Tibial artery (tissue), 4 donors: ENCODE measurements at regions not wholly inside any gene's neighbourhood (a gene's known extent, or its start where the extent isn't known, plus 50 kb on each side); places are given as distances from the start of the nearest gene placed in this dataset.

Experiments used
- DNase-seq, 2 donors: peaks; one replicate each; pipeline ENCODE4 v3.0.0-alpha.2; 2019
- H3K27ac ChIP-seq, 2 donors: fragments of 200-600 bp; sonication (generic) in 1 of 2; 1 replicate in 1 of 2; 2 replicates in 1 of 2; pipeline ENCODE4 v1.5.1; 2018 to 2019; ENCODE audit warnings: mild to moderate bottlenecking in 1 of 2
- H3K27me3 ChIP-seq, 2 donors: fragments of 200-600 bp; sonication (generic) in 1 of 2; one replicate each; pipeline versions ENCODE4 v1.5.1 to v1.6.0; 2016 to 2019
- H3K36me3 ChIP-seq, 3 donors: fragments of 200-600 bp; sonication (generic) in 2 of 3; one replicate each; pipeline ENCODE4 v1.5.1; 2016 to 2019; ENCODE audit warnings: mild to moderate bottlenecking in 2 of 3
- H3K4me1 ChIP-seq, 4 donors: fragments of 200-600 bp; sonication (generic) in 2 of 4; 1 replicate in 3 of 4; 2 replicates in 1 of 4; pipeline ENCODE4 v1.5.1; 2016 to 2019
- H3K4me3 ChIP-seq, 2 donors: fragments of 200-600 bp; sonication (generic) in 1 of 2; 1 replicate in 1 of 2; 2 replicates in 1 of 2; pipeline ENCODE4 v1.5.1; 2018 to 2019; ENCODE audit warnings: mild to moderate bottlenecking in 2 of 2
- H3K9me3 ChIP-seq, 3 donors: fragments of 200-600 bp; sonication (generic) in 1 of 3; one replicate each; pipeline ENCODE4 v1.5.1; 2016 to 2019
- intact Hi-C: fragments of 100-400 bp; cut with DNase I; formaldehyde crosslinking; loops from one replicate; pipeline ENCODE4 v1.15.0; 2023; ENCODE audit warnings: low total_unique reads
- TF ChIP-seq, protein P1 (sequence below), 2 experiments: fragments of 200-600 bp in 1 of 2; fragments of 450-650 bp in 1 of 2; IDR thresholded peaks; one replicate each; pipeline ENCODE4 v1.5.1; 2017 to 2019; ENCODE audit warnings: antibody characterized with exemption in 2 of 2, mild to moderate bottlenecking in 1 of 2, moderate library complexity in 1 of 2

DNA sequence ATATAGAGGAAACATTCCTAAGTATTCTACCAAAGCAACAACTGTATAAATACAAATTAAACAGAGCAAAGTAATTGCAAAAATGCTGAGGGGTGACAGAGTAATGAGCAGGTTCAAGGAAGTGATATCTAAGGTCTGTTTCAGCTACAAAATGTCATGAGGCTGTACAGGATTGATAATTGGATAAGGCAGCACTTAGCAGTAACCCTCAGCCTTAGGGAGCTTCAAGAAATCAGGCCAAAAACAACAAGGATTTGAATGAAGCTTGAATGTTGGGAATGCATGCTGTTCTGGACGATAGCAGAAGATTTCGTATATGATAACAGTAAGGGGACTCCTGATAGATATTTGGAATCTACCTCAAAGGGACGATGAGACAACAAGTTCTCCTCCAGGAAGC is 142.0 kb upstream of the MMADHC start:
- DNase-seq: no peak
- Histone ChIP-seq H3K4me1 (peaks cover 0 to 22% (median 4%) of the 10 kb centered on the region in 4 donors), H3K9me3 (no peaks in the 10 kb centered on the region), H3K4me3 (no peak overlapping the region), H3K27ac (no peak overlapping the region), H3K27me3 (no peaks in the 10 kb centered on the region), H3K36me3 (no peaks in the 10 kb centered on the region)
- intact Hi-C loops: no loop called here
- TF ChIP-seq, protein P1, sequence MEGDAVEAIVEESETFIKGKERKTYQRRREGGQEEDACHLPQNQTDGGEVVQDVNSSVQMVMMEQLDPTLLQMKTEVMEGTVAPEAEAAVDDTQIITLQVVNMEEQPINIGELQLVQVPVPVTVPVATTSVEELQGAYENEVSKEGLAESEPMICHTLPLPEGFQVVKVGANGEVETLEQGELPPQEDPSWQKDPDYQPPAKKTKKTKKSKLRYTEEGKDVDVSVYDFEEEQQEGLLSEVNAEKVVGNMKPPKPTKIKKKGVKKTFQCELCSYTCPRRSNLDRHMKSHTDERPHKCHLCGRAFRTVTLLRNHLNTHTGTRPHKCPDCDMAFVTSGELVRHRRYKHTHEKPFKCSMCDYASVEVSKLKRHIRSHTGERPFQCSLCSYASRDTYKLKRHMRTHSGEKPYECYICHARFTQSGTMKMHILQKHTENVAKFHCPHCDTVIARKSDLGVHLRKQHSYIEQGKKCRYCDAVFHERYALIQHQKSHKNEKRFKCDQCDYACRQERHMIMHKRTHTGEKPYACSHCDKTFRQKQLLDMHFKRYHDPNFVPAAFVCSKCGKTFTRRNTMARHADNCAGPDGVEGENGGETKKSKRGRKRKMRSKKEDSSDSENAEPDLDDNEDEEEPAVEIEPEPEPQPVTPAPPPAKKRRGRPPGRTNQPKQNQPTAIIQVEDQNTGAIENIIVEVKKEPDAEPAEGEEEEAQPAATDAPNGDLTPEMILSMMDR (IDR thresholded peaks at IDR 0.05): no peak

DNA sequence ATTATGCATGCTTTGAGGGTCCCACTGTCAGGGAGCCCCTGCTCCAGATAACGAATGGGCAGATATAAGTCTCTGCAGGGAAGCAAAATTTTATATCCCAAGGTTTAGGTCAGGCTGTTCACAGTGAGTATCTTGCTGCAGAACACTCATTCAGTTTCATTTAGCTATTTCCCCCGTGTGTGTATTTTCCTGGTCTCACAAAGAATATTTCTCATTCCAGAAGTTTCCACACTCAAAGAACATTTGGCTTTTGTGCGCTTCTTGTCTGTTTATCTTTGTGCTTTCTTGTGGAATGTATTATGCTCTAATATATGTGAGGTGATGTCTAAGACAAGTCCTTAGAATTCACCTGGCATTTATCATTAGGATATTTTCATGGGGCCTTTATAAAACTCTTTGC is 140.4 kb upstream of the MMADHC start:
- no peak overlapping the region for H3K27ac ChIP-seq
- no peaks in the 10 kb centered on the region for H3K9me3 ChIP-seq
- DNase-seq: no peak
- H3K4me3 ChIP-seq: no peak overlapping the region
- H3K4me1 ChIP-seq: peaks cover 0 to 13% (median 2%) of the 10 kb centered on the region in 4 donors
- intact Hi-C loops: no loop called here
- TF ChIP-seq, protein P1 (IDR thresholded peaks at IDR 0.05): no peak
- H3K36me3 ChIP-seq: no peaks in the 10 kb centered on the region
- H3K27me3 ChIP-seq: no peaks in the 10 kb centered on the region

DNA sequence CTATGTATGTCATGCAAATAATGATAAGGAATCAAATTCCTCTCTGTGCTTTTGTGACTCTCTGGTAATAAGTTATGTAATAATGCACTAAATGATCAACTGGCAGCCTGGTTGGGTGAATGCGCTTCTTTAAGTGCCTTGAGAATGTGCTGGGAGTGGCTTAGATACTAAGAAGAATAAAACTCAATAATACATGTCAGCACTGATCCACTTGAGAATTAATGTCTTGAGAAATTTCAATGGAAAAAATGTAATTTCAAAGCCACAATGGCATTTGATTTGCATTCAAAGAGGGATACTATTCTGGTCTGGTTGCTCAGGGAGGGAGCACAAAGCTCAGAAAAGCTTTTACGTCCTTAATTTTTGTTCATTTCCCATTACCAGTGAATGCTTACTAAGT is 137.7 kb upstream of the MMADHC start:
- Histone ChIP-seq H3K27ac (no peak overlapping the region), H3K4me3 (no peak overlapping the region), H3K27me3 (no peaks in the 10 kb centered on the region), H3K9me3 (no peaks in the 10 kb centered on the region), H3K4me1 (peaks cover 0 to 5% (median 0%) of the 10 kb centered on the region in 4 donors), H3K36me3 (no peaks in the 10 kb centered on the region)
- intact Hi-C loops: no loop called here
- no peak for DNase-seq
- TF ChIP-seq, protein P1 (IDR thresholded peaks at IDR 0.05): no peak

DNA sequence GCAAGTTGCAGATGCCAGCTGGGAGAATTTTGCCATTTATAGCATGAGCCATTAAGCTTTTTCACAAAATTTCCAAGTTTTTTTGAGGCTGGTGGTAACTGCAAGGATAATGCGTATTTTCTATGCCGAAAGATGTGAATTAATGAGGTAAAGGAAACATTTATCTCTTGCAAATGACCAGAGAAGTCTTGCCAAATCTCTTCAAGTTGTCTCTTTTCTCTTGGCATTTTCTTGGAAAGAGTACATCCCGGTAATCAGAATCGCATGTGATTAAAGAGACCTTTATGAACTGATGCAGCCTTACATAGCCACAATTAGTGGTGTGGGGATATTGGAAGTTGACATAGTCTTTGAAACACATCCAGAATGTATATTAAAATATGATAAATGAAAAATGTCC is 136.5 kb upstream of the MMADHC start:
- intact Hi-C loops: no loop called here
- Histone ChIP-seq H3K9me3 (no peaks in the 10 kb centered on the region), H3K27me3 (no peaks in the 10 kb centered on the region), H3K4me3 (no peak overlapping the region), H3K4me1 (no peaks in the 10 kb centered on the region), H3K27ac (no peak overlapping the region), H3K36me3 (no peaks in the 10 kb centered on the region)
- TF ChIP-seq, protein P1 (IDR thresholded peaks at IDR 0.05): no peak
- no peak for DNase-seq

DNA sequence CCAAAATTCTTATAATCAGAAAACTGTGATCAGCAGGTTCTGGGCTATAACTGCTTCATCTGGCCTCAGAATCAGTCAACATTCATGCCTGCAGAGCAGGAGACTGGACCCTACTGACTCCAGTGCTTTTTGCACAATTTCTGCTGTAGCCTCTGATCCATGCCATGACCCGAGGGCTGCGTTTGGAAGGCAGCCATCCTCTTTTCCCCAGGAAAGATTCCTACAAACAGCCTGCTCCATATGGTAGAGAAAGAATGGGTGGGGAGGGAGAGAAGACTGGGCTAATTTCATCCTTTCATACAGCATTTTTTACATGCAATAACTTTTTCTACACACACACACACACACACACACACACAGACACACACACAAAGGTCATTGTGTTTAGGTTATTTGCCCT is 133.0 kb upstream of the MMADHC start:
- no peak overlapping the region for H3K4me3 ChIP-seq
- DNase-seq: no peak
- intact Hi-C loops: no loop called here
- TF ChIP-seq, protein P1 (IDR thresholded peaks at IDR 0.05): no peak
- H3K4me1 ChIP-seq: peaks cover 0 to 6% (median 0%) of the 10 kb centered on the region in 4 donors
- no peaks in the 10 kb centered on the region for H3K36me3 ChIP-seq
- no peak overlapping the region for H3K27ac ChIP-seq
- no peaks in the 10 kb centered on the region for H3K27me3 ChIP-seq
- no peaks in the 10 kb centered on the region for H3K9me3 ChIP-seq

DNA sequence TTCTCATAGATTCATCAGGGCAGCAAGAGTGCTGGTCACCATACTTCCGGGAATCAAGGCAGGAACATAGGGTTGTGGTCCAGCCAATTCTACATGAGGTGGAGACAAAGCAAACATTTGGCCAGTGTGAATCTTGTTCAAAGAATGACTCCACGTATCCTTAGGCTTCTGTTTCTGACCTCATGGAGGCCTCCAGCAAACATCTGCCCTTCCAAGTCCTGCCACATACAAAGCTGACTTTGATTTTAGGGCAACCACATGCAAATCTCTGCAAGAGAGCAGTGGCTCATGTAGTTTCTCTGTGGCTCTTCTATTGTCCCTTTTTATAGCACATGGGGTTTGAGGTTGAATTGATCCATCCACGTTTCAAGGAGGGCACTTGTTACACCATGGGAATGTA is 132.1 kb upstream of the MMADHC start:
- intact Hi-C loops: no loop called here

More for the DNA sequence above, 132.1 kb upstream of the MMADHC start:
- TF ChIP-seq, protein P1 (IDR thresholded peaks at IDR 0.05): no peak
- H3K4me3 ChIP-seq: no peak overlapping the region
- peaks cover 0 to 6% (median 0%) of the 10 kb centered on the region in 4 donors for H3K4me1 ChIP-seq
- no peaks in the 10 kb centered on the region for H3K36me3 ChIP-seq
- no peak for DNase-seq
- H3K9me3 ChIP-seq: no peaks in the 10 kb centered on the region
- H3K27ac ChIP-seq: no peak overlapping the region
- no peaks in the 10 kb centered on the region for H3K27me3 ChIP-seq
